UCSD-AML1 (cell line): ENCODE measurements at regions not wholly inside any gene's neighbourhood (a gene's known extent, or its start where the extent isn't known, plus 50 kb on each side); places are given as distances from the start of the nearest gene placed in this dataset.

ENCODE experiments used
- DNase-seq: peaks from one replicate; lab custom pipeline; 2025; ENCODE audit not compliant: unreplicated experiment; lab: John Stamatoyannopoulos, UW

DNA sequence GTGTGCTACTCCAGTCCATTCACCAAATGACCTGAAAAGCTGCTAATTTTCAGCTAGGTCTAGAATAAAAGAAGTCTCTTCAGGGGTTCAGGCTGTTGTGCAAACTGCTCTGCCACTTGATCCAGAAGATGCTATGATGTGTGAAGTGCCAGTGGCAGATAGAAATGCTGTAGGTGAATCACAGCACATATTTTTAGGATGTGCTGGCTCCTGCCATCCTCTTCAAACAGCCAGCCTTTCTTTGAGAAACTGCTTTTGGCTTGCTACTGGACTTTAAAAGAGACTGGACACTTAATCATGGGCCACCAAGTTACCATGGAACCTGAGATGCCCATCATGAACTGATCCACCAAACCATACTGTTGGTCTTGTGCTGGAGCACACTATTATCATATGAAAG, 322.1 kb downstream of the EN1 start:
- DNase-seq = no peak

DNA sequence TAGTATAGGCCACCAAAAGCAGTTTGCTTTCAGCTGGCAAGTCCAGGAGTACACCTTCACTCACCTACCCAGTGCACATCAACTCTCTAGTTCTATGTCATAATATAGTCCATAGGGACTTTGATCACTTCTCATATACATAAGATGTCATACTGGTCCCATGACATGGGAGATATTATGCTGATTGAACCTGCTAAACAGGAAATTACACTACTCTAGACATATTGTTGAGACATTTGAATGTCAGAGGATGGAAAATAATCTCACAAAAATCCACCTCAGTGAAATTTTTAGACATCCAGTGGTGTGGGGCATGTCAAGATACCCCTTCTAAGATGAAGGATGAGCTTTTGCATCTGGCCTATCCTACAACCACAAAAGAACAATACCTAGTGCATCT, 322.5 kb downstream of the EN1 start:
- no peak for DNase-seq

- DNase-seq = no peak
Observed at GRCh38 chr2:118523761-118524160, 323.7 kb downstream of the EN1 start.

DNA sequence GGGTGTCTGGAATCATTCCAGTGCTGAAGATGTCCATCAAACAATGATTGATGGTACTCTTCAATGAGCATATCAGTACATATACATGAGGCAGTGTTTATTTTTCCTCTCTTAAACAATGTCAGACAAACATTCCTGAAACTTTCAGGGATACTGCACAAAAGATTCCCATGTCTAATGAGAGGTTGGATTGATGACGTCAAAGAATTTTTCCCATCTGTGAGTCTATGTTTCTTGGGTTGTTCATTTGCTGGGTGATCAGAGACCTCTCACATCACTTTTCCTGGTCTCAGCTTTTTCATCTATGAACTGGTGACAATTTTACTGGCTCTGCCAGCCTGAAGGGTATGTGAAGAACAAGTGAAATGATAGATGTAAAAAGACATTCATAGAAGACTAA, 325.5 kb downstream of the EN1 start:
- DNase-seq = no peak

DNA sequence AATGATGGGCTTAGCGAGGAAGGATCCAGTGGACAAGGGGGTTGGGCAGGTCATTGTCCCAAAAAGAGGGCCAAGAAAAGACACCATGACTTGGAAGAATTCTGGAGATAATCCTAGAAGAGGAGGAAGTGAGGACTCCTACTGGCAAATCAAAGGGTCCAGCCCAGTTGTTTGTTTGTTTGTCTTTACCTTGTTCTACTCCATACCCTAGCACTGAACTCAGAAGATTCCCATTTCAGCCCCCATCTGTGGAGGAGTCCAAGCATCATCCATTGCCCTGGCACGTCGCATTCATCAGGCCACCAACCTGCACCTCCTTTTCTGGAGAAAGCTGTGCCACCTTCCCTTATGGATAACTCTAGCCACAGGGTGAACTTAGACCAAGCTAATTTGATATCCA, 326.2 kb downstream of the EN1 start:
- DNase-seq = no peak

DNA sequence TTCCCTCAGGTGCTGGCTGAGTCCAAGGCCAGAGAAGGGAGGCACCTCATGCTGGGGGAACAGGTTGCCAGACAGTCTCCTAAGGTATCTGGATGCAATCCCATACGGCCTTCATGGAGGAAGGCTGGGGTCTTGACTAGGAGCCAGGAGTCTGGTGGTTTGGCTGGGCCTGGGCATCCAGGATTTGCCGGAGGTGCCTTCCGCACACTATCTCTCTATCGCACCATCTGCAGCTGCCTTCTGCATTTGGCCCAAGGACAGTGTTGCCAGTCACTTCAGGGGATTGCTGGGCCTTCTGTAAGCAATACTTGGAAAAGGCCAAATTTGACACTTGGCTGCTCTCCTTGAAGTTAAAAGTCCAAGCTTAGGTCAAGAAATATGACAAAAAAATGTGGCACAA, 327.2 kb downstream of the EN1 start:
- DNase-seq = no peak

DNA sequence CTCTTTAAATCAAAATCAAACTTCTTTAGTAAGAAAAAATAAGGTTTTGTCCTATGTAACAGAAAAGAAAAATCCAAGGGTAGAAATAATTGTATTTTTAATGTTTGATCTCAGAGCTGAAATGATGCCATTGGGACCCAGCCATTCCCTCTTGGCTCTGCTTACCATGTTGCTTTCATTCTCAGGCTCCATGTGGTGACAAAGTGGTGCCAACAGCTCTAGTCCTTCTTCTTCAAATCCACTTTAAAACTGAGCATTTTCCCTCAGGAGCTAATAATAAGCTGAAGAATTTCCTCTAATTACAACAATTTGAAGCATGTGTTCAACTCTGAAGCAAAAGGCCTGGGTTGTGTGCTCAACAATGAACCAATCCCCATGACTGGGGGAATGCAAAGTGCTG, 327.9 kb downstream of the EN1 start:
- DNase-seq = no peak

DNA sequence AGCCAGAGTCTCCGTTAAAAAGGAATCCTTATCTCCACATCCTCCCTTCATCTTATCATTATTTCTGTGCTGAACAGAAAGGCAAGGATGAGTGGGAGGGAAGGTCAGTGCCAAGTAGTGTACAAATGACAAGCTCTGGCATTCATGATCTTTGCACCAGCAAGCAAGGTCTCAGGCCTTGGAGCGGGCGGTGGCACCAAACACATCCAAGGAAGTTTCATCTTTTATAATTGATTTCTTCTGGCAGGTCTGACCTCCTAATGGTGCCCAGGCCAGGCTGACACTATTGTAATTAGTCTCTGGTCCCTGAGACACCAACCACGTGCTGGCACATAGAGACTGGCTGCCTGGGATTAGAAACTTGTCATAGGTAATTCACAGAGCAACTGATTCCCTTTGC, 336.6 kb downstream of the EN1 start:
- no peak for DNase-seq

DNA sequence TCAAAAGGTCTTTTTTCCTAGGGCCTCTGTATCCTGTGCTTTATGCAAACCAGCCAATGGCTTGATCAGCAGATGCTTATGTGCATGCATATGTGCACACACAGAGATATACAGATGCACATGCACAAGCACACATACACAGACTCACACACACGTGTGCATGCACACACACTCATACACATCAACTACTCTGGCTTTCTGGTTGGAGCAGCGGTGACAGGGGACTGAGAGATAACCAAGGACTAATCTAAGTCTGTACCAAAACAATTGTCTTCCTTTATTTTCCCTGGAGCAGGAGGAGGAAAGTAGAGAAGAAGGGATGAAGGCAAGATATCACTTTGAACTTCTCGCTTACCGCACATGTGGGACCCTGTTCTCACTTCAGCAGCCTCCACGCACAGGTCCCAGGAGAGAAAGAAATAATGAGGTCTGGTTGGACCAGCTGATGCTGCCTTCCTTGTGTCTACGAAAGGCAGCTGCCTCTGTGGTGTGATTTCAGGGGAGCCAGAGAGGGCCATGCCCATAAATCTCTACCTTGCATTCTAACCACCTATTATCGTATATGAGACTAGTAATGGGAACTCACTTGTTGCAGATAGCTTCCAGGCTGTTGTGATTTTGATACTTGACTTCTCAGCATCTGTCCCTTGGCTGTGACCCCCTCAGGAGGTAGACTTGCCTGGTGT, 338.0 kb downstream of the EN1 start:
- no peak for DNase-seq

DNA sequence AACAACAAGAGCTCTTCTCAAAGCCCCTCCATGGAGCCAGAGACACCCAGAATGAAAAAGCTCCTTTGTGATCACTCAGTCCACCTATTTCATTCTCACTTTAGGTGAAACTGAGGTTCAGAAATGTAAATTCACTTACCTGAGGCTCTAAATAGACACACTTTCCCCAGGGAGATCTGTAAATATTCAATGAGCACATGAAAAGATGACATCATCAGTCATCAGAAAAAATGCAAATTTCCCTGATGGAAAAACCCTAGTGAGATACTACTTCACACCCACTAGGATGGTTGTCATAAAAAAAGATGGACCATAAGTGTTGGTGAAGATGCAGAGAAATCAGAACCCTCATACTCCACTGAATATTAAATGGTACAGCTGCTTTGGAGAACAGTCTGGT, 339.2 kb downstream of the EN1 start:
- DNase-seq = no peak

DNA sequence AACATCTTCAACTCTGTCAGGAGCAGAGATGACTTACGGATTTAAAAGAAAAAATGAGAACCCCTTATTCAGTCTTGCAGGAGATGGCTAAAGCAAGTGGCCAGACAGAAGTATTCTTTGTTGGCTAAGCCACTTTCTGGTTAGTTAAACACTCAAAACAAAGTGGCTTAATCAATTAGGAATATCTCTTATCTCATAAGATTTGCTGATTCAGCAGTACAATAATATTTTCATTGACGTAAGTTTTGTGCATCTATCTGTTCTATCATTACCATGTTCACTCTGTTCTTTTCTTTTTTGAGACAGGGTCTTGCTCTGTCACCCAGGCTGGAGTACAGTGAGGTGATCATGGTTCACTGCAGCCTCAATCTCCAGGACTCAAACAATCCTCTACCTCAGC, 342.0 kb downstream of the EN1 start:
- DNase-seq = no peak

GRCh38 chr2:118502106-118502505, 345.3 kb downstream of the EN1 start:
- no peak for DNase-seq

DNA sequence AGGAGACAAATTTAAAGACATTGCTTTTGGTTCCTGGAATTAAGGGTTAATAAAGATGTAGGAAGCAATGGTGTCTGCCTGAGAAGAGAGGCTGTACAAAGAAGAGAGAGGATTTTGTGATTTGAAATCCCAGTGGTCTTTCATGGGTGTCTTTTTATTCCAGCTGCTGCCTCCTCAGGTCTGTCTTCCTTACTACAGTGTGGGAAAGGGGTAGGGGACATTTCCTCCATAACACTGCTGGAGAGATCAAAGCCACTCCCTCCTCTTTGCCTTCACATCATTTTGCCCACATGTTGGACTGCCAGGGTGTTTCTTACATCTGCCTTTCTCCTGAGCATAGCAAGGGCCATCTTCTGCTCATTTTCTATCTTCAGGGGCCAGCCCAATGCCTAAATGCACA, 348.5 kb downstream of the EN1 start:
- DNase-seq = no peak

GRCh38 chr2:118496870-118497611, 350.4 kb downstream of the EN1 start:
- no peak for DNase-seq

GRCh38 chr2:118496467-118496866, 351.0 kb downstream of the EN1 start:
- no peak for DNase-seq

DNA sequence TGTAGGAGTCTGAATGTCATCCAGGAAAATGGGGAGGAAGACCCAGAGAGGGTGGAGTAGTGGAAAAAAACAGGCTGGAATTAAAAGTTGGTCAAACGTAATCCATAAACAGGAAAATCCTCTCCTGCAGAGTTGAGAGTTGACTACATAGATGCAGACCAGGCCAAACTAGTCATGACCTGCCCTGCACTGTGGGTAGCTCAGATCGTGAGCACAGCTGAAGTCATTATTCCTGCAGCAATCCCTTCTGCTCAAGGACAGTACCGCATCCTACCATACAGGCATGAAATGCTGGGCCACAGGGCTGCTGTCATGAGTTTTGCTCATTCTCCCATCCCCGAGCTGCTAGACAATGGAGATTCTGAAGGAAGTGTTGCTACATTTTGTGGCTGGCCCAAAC, 352.2 kb downstream of the EN1 start:
- DNase-seq = no peak

DNA sequence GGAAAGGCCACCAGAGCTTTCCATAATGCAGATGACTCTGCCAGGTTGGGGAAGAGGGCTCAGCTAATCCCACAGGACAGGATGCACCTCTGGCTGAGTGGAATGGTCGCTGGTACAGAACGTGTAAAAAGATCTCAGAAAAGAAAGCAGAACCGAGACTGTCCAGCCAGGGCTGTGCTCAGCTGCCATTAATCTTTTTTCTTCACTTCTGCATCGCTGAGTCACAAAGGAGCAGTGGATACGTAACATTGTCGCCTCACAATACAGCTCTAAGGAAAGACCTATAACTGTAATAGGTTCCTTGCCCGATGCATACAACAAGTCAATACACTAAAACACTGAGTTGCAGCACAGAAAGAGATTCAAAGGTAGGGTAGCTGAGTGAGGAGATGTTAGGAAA, 354.2 kb downstream of the EN1 start:
- DNase-seq = no peak

DNA sequence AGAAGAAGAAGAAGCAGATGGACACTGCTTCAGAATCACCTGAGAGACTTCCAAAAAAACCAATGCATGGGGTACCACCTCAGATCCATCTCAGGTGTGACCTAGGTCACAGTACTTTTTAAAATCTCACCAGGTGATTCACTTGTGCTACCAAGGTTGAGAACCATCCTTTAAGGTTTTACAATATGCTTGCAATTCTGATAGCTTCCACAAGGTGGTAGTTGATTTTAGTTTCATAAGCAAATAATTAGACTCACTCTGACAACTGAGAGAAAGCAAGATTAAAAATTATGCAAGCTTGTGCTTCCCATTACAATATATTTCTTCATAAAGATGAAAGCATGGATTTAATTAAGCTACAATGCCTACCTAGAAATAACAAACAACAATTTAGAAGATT, 355.1 kb downstream of the EN1 start:
- DNase-seq = no peak

- DNase-seq = no peak
Observed at GRCh38 chr2:118490330-118490729, 357.1 kb downstream of the EN1 start.

- no peak for DNase-seq
Observed at GRCh38 chr2:118489712-118490299, 357.6 kb downstream of the EN1 start.

DNA sequence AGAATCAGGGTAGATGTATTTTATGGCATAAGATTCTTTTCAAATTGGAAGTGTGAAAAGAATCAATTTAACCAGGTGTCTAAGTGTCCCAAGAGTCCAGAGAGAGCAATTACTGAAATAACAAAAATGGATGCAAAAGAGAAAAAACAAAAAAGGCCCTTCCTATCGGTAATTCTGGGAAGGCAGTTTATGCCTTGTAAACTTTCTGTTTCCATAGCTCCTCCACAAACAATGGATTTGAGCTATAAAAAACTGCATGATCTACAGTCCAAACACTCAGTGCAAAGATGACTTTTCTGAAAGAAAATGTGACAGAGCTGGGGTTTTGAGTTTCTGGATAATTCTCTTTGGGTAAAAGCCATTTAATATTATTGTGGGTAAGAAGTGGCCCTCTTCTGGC, 366.1 kb downstream of the EN1 start:
- DNase-seq = no peak

- DNase-seq = no peak
Observed at GRCh38 chr2:118479020-118479419, 368.4 kb downstream of the EN1 start.
